Subcutaneous abdominal adipose tissue (tissue), 5 donors: ENCODE measurements at regions not wholly inside any gene's neighbourhood (a gene's known extent, or its start where the extent isn't known, plus 50 kb on each side); places are given as distances from the start of the nearest gene placed in this dataset.
"Not testable (repeated sequence)": the region's sequence is repeated elsewhere in the genome, so short reads cannot be mapped to it uniquely, and the experiment has no call there.

ENCODE experiments used
- H3K27ac ChIP-seq: one replicate; pipeline ENCODE4 v1.7.0; 2013; ENCODE audit warnings: low read depth, mild to moderate bottlenecking, inconsistent platforms, low read length, moderate library complexity
- H3K27me3 ChIP-seq, 5 donors: one replicate each; pipeline ENCODE4 v1.7.0; 2013; ENCODE audit warnings: low read length in 5 of 5, inconsistent platforms in 1 of 5; ENCODE audit not compliant: control insufficient read depth in 5 of 5, insufficient read depth in 4 of 5
- H3K36me3 ChIP-seq, 5 donors: one replicate each; pipeline ENCODE4 v1.7.0; 2013; ENCODE audit warnings: low read length in 5 of 5; ENCODE audit not compliant: control insufficient read depth in 5 of 5, insufficient read depth in 5 of 5
- H3K4me1 ChIP-seq, 5 donors: one replicate each; pipeline ENCODE4 v1.7.0; 2013; ENCODE audit warnings: low read length in 5 of 5, mild to moderate bottlenecking in 3 of 5, moderate library complexity in 1 of 5; ENCODE audit not compliant: control insufficient read depth in 5 of 5, insufficient read depth in 5 of 5
- H3K4me3 ChIP-seq, 5 donors: one replicate each; pipeline ENCODE4 v1.7.0; 2013; ENCODE audit warnings: low read length in 5 of 5, low read depth in 1 of 5
- H3K9ac ChIP-seq, 5 donors: one replicate each; pipeline ENCODE4 v1.7.0; 2013; ENCODE audit warnings: low read length in 5 of 5, mild to moderate bottlenecking in 4 of 5, moderate library complexity in 3 of 5
- H3K9me3 ChIP-seq, 5 donors: one replicate each; pipeline ENCODE4 v1.7.0; 2013; ENCODE audit warnings: low read length in 5 of 5; ENCODE audit not compliant: control insufficient read depth in 5 of 5
- donor health status: healthy.
- donor health status: healthy.
- donor health status: healthy.
- donor health status: healthy.
- donor health status: healthy.

- not testable (repeated sequence) for H3K27ac ChIP-seq, H3K9me3 ChIP-seq, H3K27me3 ChIP-seq, H3K4me3 ChIP-seq, H3K4me1 ChIP-seq, H3K9ac ChIP-seq, H3K36me3 ChIP-seq
These were observed 63.3 kb upstream of the CEP78 start for GRCh38 chr9:78172610-78173009.

- Histone ChIP-seq H3K4me3 (no peak overlapping the region), H3K4me1 (no peaks in the 10 kb centered on the region), H3K27me3 (no peaks in the 10 kb centered on the region), H3K9ac (no peak overlapping the region), H3K36me3 (no peaks in the 10 kb centered on the region), H3K9me3 (peaks cover 0 to 4% (median 0%) of the 10 kb centered on the region in 5 donors), H3K27ac (no peak overlapping the region)
These were observed 64.2 kb upstream of the CEP78 start for GRCh38 chr9:78171651-78172050.

GRCh38 chr9:78169125-78169524 lies 66.8 kb upstream of the CEP78 start:
- no peaks in the 10 kb centered on the region for H3K36me3 ChIP-seq
- H3K9ac ChIP-seq: no peak overlapping the region
- H3K27me3 ChIP-seq: no peaks in the 10 kb centered on the region
- H3K4me3 ChIP-seq: no peak overlapping the region
- H3K9me3 ChIP-seq: peaks cover 0 to 6% (median 0%) of the 10 kb centered on the region in 5 donors
- no peaks in the 10 kb centered on the region for H3K4me1 ChIP-seq
- H3K27ac ChIP-seq: no peak overlapping the region

GRCh38 chr9:78167356-78167755 lies 68.5 kb upstream of the CEP78 start:
- peaks cover 0 to 3% (median 0%) of the 10 kb centered on the region in 5 donors for H3K9me3 ChIP-seq
- no peak overlapping the region for H3K27ac ChIP-seq
- no peaks in the 10 kb centered on the region for H3K36me3 ChIP-seq
- no peak overlapping the region for H3K9ac ChIP-seq
- H3K4me3 ChIP-seq: no peak overlapping the region
- H3K27me3 ChIP-seq: no peaks in the 10 kb centered on the region
- no peaks in the 10 kb centered on the region for H3K4me1 ChIP-seq

GRCh38 chr9:78163834-78164233 lies 72.0 kb upstream of the CEP78 start:
- Histone ChIP-seq H3K9me3 (peaks cover 0 to 3% (median 0%) of the 10 kb centered on the region in 5 donors), H3K4me1 (no peaks in the 10 kb centered on the region), H3K36me3 (no peaks in the 10 kb centered on the region), H3K27ac (no peak overlapping the region), H3K27me3 (no peaks in the 10 kb centered on the region), H3K4me3 (no peak overlapping the region), H3K9ac (no peak overlapping the region)

DNA sequence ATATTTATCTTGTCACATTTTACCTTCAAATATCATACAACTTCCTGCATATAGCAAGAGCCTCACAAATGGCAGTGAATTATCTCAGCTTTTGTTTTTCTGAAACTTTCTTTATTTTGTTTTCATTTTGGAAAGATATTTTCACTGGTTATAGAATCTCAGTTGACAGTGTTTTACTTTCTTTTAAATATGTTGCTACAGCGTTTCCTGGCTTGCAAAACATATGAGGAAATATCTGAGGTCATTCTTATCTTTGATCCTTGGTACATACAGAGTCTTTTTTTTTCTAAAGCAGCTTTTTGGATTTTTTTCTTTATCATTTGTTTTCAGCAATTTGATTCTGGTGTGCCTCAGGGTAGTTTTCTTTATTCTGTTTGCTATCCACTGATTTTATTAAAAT lies 77.6 kb upstream of the CEP78 start:
- Histone ChIP-seq H3K4me3 (no peak overlapping the region), H3K27ac (no peak overlapping the region), H3K9me3 (no peaks in the 10 kb centered on the region), H3K27me3 (no peaks in the 10 kb centered on the region), H3K4me1 (no peaks in the 10 kb centered on the region), H3K36me3 (no peaks in the 10 kb centered on the region), H3K9ac (no peak overlapping the region)

DNA sequence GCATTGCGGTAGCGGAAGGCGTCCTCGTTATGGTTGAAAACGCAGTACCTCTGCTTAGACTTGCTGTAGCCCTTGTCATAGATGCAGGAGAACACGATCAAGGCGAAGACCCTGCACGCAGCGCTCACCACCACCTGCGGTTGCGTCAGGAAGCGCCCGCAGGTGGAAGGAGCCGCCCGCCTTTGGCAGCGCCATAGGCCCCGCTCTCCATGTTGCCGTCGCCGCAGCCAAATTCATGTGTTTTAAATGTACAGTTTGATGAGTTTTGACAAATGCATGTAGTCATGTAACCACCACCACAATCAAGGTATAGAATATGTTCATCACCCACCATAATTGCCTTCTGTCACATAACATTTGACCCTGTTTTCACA lies 84.9 kb upstream of the CEP78 start:
- Histone ChIP-seq H3K4me1 (no peaks in the 10 kb centered on the region), H3K4me3 (no peak overlapping the region)

GRCh38 chr9:78150312-78150982 lies 85.4 kb upstream of the CEP78 start:
- no peak overlapping the region for H3K27ac ChIP-seq
- H3K9ac ChIP-seq: no peak overlapping the region

More for the DNA sequence above, 84.9 kb upstream of the CEP78 start:
- no peak overlapping the region for H3K27ac ChIP-seq
- no peak overlapping the region for H3K9ac ChIP-seq
- no peaks in the 10 kb centered on the region for H3K27me3 ChIP-seq
- H3K36me3 ChIP-seq: no peaks in the 10 kb centered on the region
- H3K9me3 ChIP-seq: peaks cover 0 to 3% (median 0%) of the 10 kb centered on the region in 5 donors

DNA sequence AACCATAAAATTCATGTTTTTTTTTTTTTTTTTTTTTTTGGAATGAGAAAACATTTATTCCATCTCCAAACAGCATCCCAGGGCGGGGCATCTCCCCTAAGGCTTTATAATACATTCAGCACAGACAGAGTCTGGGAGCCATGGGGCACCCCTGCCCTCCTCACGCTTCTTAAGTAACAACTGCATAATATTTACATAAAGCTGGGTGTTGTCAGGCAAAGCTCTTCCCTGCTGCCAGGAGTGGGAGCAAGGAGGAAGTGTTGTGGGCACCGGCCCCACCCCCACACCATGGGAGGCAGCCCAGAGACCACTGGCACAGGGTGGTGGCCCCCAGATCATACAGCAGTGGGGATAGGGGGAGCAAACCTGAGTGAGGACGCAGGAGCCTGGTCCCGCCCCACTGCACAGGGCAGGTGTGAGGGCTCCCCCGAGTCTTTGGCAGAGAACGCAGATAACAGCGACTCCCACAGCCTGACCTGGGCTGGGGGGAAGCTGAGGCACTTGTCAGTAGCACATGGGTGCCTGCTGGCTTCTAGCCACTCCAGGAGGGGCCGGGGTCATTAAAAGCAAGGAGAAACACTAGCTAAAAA lies 86.1 kb upstream of the CEP78 start:
- Histone ChIP-seq H3K36me3 (no peaks in the 10 kb centered on the region), H3K4me3 (no peak overlapping the region), H3K27ac (no peak overlapping the region), H3K9ac (no peak overlapping the region), H3K4me1 (peaks cover 0 to 11% (median 6%) of the 10 kb centered on the region in 5 donors), H3K9me3 (peaks cover 0 to 3% (median 0%) of the 10 kb centered on the region in 5 donors), H3K27me3 (no peaks in the 10 kb centered on the region)

More at GRCh38 chr9:78150312-78150982, 85.4 kb upstream of the CEP78 start:
- Histone ChIP-seq H3K9me3 (peaks cover 0 to 3% (median 0%) of the 10 kb centered on the region in 5 donors), H3K36me3 (no peaks in the 10 kb centered on the region), H3K27me3 (no peaks in the 10 kb centered on the region), H3K4me1 (peaks cover 0 to 5% (median under 1%) of the 10 kb centered on the region in 5 donors), H3K4me3 (no peak overlapping the region)

- H3K36me3 ChIP-seq: no peaks in the 10 kb centered on the region
- peaks cover 0 to 14% (median 7%) of the 10 kb centered on the region in 5 donors for H3K4me1 ChIP-seq
- no peaks in the 10 kb centered on the region for H3K27me3 ChIP-seq
- no peak overlapping the region for H3K9ac ChIP-seq
- no peak overlapping the region for H3K4me3 ChIP-seq
- H3K27ac ChIP-seq: no peak overlapping the region
- peaks cover 0 to 6% (median 3%) of the 10 kb centered on the region in 5 donors for H3K9me3 ChIP-seq
These were observed 89.6 kb upstream of the CEP78 start for GRCh38 chr9:78146241-78146640.
